ENCODE measurements at regions not wholly inside any gene's neighbourhood (a gene's known extent, or its start where the extent isn't known, plus 50 kb on each side); places are given as distances from the start of the nearest gene placed in this dataset.

- DNase-seq (ENCODE audit: low spot score), result peak; percentile 80
Observed at GRCh38 chr12:76259106-76259505, 89.1 kb downstream of the BBS10 start.

- DNase-seq (ENCODE audit: low spot score), result no peak
Observed at GRCh38 chr12:76256904-76257303, 91.3 kb downstream of the BBS10 start.

- DNase-seq (ENCODE audit: low spot score), result no peak
Observed at GRCh38 chr12:76256321-76256720, 91.9 kb downstream of the BBS10 start.

- DNase-seq (ENCODE audit: low spot score), result no peak
Observed at GRCh38 chr12:76255692-76256091, 92.5 kb downstream of the BBS10 start.

DNA sequence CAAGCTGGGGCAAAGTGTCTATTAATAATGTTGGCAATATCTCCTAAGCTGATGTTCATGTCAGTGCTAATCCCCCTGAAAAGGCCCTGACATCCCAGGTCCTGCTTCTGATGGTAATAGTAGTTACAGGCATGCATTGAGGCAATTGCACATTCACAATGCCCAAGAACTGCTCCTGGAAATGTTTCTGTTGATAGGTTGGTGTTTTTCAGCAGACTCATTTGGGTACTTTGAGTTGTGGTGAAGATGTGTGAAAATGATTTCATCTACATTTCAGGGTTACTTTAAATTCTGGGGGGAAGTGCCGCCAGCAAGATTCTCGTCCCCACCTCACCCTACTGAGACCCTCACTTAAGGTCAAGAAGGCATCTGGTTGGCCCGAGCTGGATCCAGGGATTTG, 92.9 kb downstream of the BBS10 start:
- no peak for DNase-seq (ENCODE audit: low spot score)

DNA sequence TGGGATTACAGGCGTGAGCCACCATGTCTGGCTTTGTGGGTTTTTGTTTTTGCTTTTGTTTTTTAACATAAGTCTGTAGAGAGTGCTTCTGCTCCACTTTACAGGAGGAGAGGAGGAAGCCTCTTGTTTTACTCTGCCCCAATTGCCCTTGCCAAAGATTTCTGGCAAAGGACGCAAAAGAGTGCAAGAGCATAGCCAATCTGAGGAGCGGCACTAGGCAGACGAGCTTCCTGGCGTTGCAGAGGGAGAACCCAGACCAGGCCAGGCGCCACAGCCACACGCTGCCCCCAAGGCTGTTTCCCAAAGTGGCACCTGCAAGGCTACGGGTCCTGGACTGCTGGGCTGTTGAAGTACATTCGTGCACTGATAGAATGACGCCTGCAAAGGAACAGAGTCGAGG, 96.2 kb downstream of the BBS10 start:
- DNase-seq (ENCODE audit: low spot score), result no peak

- peak; percentile 58 for DNase-seq (ENCODE audit: low spot score)
Observed at GRCh38 chr12:76250256-76250655, 98.0 kb downstream of the BBS10 start.

GRCh38 chr12:76249501-76249900, 98.7 kb downstream of the BBS10 start:
- no peak for DNase-seq (ENCODE audit: low spot score)

GRCh38 chr12:76247992-76248391, 100.2 kb downstream of the BBS10 start:
- no peak for DNase-seq (ENCODE audit: low spot score)

GRCh38 chr12:76247026-76247646, 101.1 kb downstream of the BBS10 start:
- DNase-seq (ENCODE audit: low spot score), result no peak

- no peak for DNase-seq (ENCODE audit: low spot score)
Observed at GRCh38 chr12:76246611-76247010, 101.6 kb downstream of the BBS10 start.

DNA sequence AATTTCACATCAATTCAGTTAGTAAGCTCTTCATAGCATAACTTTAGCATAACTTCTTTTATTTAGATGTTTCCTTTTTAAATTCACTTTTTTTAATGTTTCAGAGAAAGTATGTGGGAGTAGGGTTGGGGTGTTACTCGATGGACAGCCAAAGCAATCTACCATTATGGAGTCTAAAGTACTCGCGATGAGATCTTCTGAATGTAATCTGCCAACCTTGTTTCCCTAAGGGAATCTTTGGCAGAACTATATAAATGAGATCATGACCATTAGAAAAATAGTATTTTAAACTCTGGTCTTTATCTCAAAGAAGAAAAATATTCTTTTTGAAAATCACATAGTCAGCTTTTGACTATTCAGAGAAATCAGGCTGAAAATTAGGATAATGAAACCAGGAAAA, 103.9 kb downstream of the BBS10 start:
- DNase-seq (ENCODE audit: low spot score), result no peak

DNA sequence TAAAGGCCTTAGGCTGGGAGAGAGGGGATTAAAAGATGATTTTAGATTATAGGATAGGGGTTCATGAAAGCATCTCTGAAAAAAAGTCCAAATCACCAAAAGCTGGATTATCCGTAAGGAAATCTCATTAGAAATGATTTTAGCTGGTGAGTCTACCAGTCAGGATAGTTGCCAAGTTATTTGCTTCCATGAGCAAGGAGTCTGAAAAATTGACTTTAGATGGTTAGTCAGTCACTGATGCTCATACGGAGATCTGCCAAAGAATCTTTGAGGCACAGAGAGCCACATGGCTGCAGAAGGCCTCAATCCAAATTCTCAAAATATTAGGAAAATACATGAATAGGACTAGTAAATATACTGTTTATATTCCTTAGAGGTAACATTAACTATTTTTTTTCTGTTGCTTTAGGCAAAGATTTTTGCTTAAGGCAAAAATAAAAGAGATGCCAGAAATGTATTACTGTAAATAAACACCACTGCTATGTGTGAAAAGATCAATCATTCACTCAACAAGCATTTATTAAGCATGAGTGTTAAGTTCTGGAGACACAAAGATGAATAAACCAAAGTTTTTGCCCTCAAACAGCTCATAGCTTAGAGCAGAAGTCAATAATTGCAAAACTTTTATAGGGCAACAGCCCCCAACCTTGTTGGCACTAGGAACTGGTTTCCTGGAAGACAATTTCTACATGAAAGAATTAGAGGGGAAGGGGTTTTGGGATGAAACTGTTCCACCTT, 105.2 kb downstream of the BBS10 start:
- DNase-seq (ENCODE audit: low spot score), result no peak

- DNase-seq (ENCODE audit: low spot score), result no peak
Observed at GRCh38 chr12:76241371-76241770, 106.8 kb downstream of the BBS10 start.

GRCh38 chr12:76240281-76240680, 107.9 kb downstream of the BBS10 start:
- DNase-seq (ENCODE audit: low spot score), result no peak

DNA sequence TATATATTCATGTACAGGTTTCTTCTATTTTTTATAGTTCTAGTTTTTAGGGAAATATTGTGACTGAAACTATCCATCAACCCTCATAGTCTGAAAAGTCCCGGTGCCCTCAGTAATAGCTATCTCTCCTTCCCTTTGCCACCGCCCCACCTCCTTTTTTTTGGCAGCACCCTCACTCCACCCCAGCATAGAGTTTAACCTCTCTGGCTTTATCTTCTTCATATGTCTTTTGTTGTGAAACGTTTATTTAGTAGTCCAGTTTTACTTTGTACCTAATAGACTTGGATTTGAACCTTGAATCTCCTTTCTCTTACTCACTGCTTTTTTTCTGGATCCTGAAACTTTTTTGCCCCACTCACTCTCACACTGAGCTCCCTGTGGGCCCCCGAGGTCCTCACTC, 109.5 kb downstream of the BBS10 start:
- no peak for DNase-seq (ENCODE audit: low spot score)

- no peak for DNase-seq (ENCODE audit: low spot score)
Observed at GRCh38 chr12:76237086-76237701, 111.0 kb downstream of the BBS10 start.

GRCh38 chr12:76236640-76237039, 111.6 kb downstream of the BBS10 start:
- DNase-seq (ENCODE audit: low spot score), result peak; percentile 80

DNA sequence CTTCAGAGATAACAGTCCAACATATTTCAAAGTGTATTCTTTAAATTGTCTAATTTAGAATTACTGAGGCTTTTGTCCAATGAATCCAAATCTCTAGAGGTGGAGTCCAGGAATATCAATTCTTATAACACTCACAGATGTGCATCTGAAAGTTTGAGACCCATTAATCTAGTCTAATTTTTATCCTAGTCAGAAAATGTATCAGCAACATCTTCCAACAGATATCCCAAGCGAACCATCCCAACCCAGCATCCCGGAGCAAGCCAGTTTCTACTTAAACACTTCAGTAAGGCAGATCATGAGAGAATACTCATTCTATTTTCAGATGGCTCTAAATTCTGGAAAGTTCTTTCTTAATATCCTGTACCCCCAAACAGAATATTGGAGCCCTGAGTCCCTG, 113.5 kb downstream of the BBS10 start:
- no peak for DNase-seq (ENCODE audit: low spot score)

- DNase-seq (ENCODE audit: low spot score), result no peak
Observed at GRCh38 chr12:76232013-76232412, 116.2 kb downstream of the BBS10 start.

DNA sequence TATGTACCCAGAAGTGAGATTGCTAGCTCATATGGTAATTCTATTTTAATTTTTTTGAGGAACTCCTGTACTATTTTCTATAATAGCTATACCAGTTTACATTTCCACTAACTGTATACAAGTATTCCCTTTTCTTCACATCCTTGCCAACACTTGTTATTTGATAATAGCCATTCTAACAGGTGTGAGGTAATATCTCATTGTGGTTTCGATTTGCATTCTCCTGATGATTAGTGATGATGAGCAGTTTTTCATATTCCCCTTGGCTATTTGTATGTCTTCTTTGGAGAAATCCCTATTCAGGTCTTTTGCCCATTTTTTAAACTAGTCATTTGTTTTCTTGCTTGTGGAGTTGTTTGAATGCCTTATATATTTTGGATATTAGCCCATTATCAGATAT, 121.3 kb downstream of the BBS10 start:
- peak; percentile 17 for DNase-seq (ENCODE audit: low spot score)

DNA sequence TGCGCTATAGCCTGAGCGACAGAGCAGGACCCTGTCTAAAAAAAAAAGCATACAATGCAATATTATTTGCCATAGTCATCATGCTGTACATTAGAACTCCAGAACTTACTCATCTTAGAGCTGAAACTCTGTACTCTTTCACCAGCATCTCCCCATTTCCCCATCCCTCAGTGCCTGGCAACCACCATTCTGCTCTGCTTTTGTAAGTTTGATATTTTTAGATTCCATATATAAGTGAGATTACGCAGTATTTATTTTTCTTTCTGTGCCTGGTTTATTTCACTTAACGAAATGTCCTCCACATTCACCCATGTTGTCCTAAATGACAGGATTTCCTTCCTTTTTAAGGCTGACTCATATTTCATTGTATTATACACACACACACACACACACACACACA, 121.8 kb downstream of the BBS10 start:
- peak; percentile 74 for DNase-seq (ENCODE audit: low spot score)

- no peak for DNase-seq (ENCODE audit: low spot score)
Observed at GRCh38 chr12:76223869-76224268, 124.3 kb downstream of the BBS10 start.

DNA sequence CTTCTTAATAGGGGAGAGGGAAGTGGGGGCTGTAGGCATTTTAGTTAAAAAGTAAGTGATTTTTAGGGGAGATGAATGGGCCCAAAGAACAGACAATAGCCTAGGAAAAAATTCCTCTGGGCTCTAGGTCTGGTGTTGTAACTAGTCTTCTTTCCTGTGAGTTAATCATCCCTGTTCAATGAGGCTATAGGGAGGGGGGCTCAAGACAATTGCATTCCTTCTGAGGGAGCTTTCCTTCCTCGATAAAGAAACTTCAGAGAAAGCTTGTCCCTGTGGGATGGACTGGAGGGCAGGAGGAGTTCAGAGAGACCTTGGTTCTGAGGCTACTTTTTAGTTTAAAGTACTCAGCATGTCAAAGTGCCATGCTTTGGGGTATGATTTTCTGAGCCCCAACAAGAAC, 127.2 kb downstream of the BBS10 start:
- DNase-seq (ENCODE audit: low spot score), result no peak
